Esophagus squamous epithelium (tissue), 5 donors: ENCODE measurements at regions not wholly inside any gene's neighbourhood (a gene's known extent, or its start where the extent isn't known, plus 50 kb on each side); places are given as distances from the start of the nearest gene placed in this dataset.

Experiments
- DNase-seq: peaks from one replicate; lab custom pipeline; 2025; lab: John Stamatoyannopoulos, UW
- H3K27ac ChIP-seq, 4 donors: fragments of 200-600 bp; sonication (generic); one replicate each; pipeline ENCODE4 v1.5.1; 2016 to 2019; ENCODE audit warnings: mild to moderate bottlenecking in 1 of 4
- H3K27me3 ChIP-seq, 4 donors: fragments of 200-600 bp; sonication (generic); 1 replicate in 3 of 4; 2 replicates in 1 of 4; pipeline versions ENCODE4 v1.5.1 to v1.6.0; 2017 to 2021; ENCODE audit warnings: antibody characterized with exemption in 1 of 4
- H3K36me3 ChIP-seq, 3 donors: fragments of 200-600 bp; sonication (generic); one replicate each; pipeline ENCODE4 v1.5.1; 2016 to 2019
- H3K4me1 ChIP-seq, 3 donors: fragments of 200-600 bp; sonication (generic); one replicate each; pipeline ENCODE4 v1.5.1; 2017 to 2019
- H3K4me3 ChIP-seq, 4 donors: fragments of 200-600 bp; sonication (generic); 1 replicate in 3 of 4; 2 replicates in 1 of 4; pipeline ENCODE4 v1.5.1; 2016 to 2019; ENCODE audit warnings: mild to moderate bottlenecking in 2 of 4, moderate library complexity in 1 of 4
- H3K9me3 ChIP-seq, 3 donors: fragments of 200-600 bp; sonication (generic); one replicate each; pipeline ENCODE4 v1.5.1; 2016 to 2019
- CTCF ChIP-seq, 6 experiments: fragments of 450-650 bp in 4 of 6; fragments of 200-600 bp in 2 of 6; sonication (generic) in 2 of 6; IDR thresholded peaks; one replicate each; pipeline ENCODE4 v1.5.1; 2016 to 2019; ENCODE audit warnings: antibody characterized with exemption in 6 of 6, mild to moderate bottlenecking in 4 of 6, moderate library complexity in 4 of 6
- POLR2A ChIP-seq, 4 donors: fragments of 450-650 bp; IDR thresholded peaks; one replicate each; pipeline ENCODE4 v1.6.1; 2017; ENCODE audit warnings: antibody characterized with exemption in 4 of 4, mild to moderate bottlenecking in 4 of 4, moderate library complexity in 3 of 4
- WGBS, 2 donors: methylation state at CpG; one replicate each; pipeline ENCODE4 v1.1.5; 2018; 5-methylcytosine and 5-hydroxymethylcytosine counted together
- intact Hi-C: fragments of 100-400 bp; cut with DNase I; formaldehyde crosslinking; loops from one replicate; pipeline ENCODE4 v1.15.0; 2022
- donor health status: DM: yes; HTN: yes; CAD: no.

- peaks cover 0 to 54% (median 0%) of the 10 kb centered on the region in 4 donors for H3K27me3 ChIP-seq
- H3K4me1 ChIP-seq = no peaks in the 10 kb centered on the region
- no peaks in the 10 kb centered on the region for H3K36me3 ChIP-seq
- intact Hi-C loops = no loop called here
- no peak overlapping the region for H3K4me3 ChIP-seq
- TF ChIP-seq CTCF (IDR thresholded peaks at IDR 0.05) = no peak
- TF ChIP-seq POLR2A (IDR thresholded peaks at IDR 0.05) = no peak
- DNase-seq = no peak
- H3K9me3 ChIP-seq = no peaks in the 10 kb centered on the region
- WGBS, 2 donors = 80 to 100% methylated on average over 1 of the region's 1 CpG
- H3K27ac ChIP-seq = no peak overlapping the region
Measured at GRCh38 chr2:30078521-30078920, 68.3 kb upstream of the YPEL5 start.

- no peak overlapping the region for H3K27ac ChIP-seq
- no peak for DNase-seq
- H3K4me1 ChIP-seq = no peaks in the 10 kb centered on the region
- intact Hi-C loops = no loop called here
- 46 to 47% methylated on average over 4 of the region's 4 CpGs for WGBS, 2 donors
- H3K4me3 ChIP-seq = no peak overlapping the region
- H3K27me3 ChIP-seq = peaks cover 0 to 35% (median 0%) of the 10 kb centered on the region in 4 donors
- no peak for TF ChIP-seq CTCF (IDR thresholded peaks at IDR 0.05)
- TF ChIP-seq POLR2A (IDR thresholded peaks at IDR 0.05) = no peak
- no peaks in the 10 kb centered on the region for H3K9me3 ChIP-seq
- H3K36me3 ChIP-seq = no peaks in the 10 kb centered on the region
Measured at GRCh38 chr2:30084915-30085314, 61.9 kb upstream of the YPEL5 start.

DNA sequence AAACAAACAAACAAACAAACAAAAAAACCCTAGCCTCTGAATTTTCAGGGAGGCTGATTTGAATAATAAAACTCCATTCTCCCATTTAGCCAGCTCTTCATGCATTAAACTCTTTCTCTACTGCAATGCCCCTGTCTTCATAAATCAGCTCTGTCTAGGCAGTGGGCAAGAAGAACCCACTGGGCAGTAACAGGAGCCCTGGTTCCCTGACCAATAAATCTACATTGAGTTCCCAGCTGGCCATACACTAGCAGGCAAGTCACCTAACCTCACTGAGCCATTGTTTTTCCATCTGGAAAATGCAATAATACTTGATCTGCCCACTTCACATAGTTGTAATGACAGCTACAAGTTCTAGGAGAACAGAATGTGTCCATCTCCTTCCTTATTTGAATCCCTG lies 57.6 kb upstream of the YPEL5 start:
- H3K36me3 ChIP-seq = no peaks in the 10 kb centered on the region
- no peak for DNase-seq
- H3K4me3 ChIP-seq = no peak overlapping the region
- TF ChIP-seq POLR2A (IDR thresholded peaks at IDR 0.05) (no peak), CTCF (IDR thresholded peaks at IDR 0.05) (no peak)
- intact Hi-C loops = no loop called here
- peaks cover 0 to 2% (median 0%) of the 10 kb centered on the region in 3 donors for H3K4me1 ChIP-seq
- H3K27me3 ChIP-seq = peaks cover 0 to 66% (median 0%) of the 10 kb centered on the region in 4 donors
- H3K27ac ChIP-seq = no peak overlapping the region
- H3K9me3 ChIP-seq = no peaks in the 10 kb centered on the region

DNA sequence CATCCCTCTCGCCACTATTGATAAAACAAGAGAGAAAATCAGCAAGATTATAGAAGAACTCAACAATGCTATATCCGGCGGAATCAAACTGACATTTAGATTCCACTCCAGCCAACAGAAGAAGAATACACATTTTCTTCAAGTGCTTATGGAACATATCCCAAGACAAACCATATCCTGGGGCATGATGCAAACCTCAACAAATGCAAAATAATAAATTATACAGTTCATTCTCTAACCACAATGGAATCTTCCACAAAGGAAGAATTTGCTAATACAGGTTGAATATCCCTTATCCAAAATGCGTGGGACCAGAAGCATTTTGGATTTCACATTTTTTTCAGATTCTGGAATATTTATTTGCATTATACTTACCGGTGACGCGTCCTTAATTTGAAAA lies 51.4 kb upstream of the YPEL5 start:
- Histone ChIP-seq H3K27ac (no peak overlapping the region), H3K36me3 (no peaks in the 10 kb centered on the region), H3K9me3 (no peaks in the 10 kb centered on the region), H3K4me3 (no peak overlapping the region), H3K4me1 (peaks cover 0 to 2% (median 0%) of the 10 kb centered on the region in 3 donors), H3K27me3 (peaks cover 0 to 60% (median 0%) of the 10 kb centered on the region in 4 donors)
- DNase-seq = no peak
- TF ChIP-seq CTCF (IDR thresholded peaks at IDR 0.05) (no peak), POLR2A (IDR thresholded peaks at IDR 0.05) (no peak)
- intact Hi-C loops = no loop called here
- whole genome bisulfite sequencing, 2 donors = 81 to 84% methylated on average over 7 of the region's 7 CpGs

DNA sequence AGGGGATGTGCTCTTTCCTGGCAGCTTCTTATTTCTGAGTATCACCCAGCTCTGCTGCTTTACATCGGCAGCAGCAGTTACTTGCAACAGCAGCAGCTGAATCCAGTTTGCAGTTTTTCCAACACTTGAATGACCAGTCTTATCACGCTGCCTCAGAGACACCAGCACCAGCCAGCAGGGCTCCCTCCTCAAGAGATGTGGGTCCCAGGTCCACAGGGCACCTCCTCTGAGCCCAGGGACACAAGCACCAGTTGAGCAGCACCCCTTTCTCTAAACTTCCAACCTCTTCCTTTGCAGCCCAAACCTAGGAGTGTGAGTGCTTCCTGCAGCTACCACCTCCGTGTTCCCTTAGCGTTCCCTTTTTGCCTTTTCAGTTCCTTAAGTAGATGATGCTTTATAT lies 50.4 kb upstream of the YPEL5 start:
- Histone ChIP-seq H3K9me3 (no peaks in the 10 kb centered on the region), H3K27ac (no peak overlapping the region), H3K4me1 (no peaks in the 10 kb centered on the region), H3K36me3 (no peaks in the 10 kb centered on the region), H3K4me3 (no peak overlapping the region), H3K27me3 (peaks cover 0 to 49% (median 0%) of the 10 kb centered on the region in 4 donors)
- intact Hi-C loops = no loop called here
- no peak for DNase-seq
- 61 to 66% methylated on average over 3 to 4 of the region's 4 CpGs for WGBS, 2 donors
- TF ChIP-seq CTCF (IDR thresholded peaks at IDR 0.05) = no peak
- TF ChIP-seq POLR2A (IDR thresholded peaks at IDR 0.05) = no peak
